HG03432 (cell line): ENCODE measurements at regions not wholly inside any gene's neighbourhood (a gene's known extent, or its start where the extent isn't known, plus 50 kb on each side); places are given as distances from the start of the nearest gene placed in this dataset.
A peak's percentile ranks its signal among the peaks of the same experiment; 100 is the strongest.

ENCODE experiments used
- ATAC-seq: cut with Tn5 transposase; IDR thresholded peaks from one replicate; pipeline ENCODE4 v1.9.1; 2021; ENCODE audit warnings: mild to moderate bottlenecking, moderate library complexity; ENCODE audit not compliant: unreplicated experiment

DNA sequence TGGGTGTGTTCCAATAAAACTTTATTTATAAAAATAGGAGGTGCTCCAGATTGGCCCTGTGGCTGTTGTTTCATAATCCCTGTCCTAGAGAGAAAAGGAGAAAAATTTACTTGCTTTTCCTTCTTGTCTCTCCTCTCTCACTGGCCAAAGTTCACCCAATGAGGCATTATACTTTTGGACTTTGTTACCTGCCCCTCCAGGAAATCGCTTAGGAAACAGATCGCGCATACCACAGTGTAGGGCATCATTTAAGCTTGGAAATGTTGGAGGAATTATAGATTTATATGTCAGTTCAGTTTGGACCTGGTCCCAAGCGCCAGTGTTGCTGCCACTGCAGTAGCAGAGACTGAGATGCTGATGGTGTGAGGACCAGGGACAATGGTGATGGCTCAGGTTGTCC is 337.6 kb upstream of the NR3C2 start:
- ATAC-seq: no peak

DNA sequence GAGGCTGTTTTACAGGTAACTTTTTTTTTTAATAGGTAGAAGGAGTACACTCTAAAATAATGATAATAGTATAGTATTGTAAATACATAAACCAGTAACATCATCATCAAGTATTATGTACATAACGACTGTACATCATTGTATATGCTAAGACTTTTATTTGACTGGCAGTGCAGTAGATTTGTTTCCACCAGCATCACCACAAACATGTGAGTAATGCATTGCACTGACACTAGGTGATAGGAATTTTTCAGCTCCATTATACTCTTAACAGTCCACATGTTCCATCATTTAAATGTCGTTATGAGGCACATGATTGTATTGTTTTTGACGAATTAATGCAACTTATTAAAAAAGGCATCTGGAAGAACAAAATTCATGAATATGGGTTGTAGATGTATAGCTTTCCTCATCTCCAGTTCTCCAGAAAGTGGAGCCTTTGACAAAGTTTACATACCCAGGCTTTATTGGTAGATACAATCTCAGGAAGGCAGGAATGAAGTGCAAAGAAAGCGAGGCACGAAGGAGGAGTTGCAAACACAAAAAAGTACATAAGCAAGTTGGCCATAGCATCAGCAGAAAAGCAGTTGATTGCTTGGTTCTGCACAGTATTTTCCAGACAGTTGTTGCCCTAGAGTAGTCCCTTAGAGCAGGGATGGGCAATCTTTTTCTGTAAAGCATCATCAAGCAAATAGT is 336.9 kb upstream of the NR3C2 start:
- ATAC-seq: no peak

DNA sequence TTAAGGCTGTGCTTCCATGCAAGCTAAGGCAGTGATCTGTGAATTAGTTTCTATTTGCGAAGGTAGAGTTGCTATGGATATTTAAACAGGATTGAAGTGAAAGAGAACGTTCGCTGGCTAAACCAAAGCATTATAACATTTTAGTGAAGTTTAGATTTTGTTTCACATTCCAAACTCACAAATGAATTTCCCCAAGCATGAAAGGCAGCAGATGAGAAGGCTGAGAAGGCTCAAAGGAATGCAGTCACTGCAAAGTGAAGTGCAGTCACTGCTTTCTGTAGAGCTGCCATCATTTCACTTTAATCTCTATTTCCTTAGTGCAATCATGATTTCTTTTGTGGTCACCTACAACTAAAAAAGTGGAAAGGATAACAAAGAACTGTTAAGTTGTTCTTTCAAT is 334.7 kb upstream of the NR3C2 start:
- ATAC-seq: no peak

DNA sequence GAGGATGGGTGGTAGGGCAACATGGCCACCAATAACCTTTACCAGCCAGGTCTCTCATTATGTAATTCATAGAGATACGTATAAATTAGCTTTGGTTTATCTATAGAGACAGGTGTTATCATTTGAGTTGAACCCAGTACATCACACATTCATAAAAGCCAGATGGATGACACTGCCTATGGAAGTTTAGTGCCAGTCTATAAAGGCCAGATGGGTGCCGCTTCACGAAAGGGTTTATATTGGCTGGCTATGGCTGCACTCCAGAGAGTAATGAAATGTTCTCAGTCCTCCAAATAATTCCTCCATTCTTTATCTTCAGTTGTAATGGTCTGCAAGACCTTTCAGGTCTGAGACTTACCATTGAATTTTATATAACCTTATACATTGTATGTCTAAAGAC is 331.9 kb upstream of the NR3C2 start:
- ATAC-seq: no peak

DNA sequence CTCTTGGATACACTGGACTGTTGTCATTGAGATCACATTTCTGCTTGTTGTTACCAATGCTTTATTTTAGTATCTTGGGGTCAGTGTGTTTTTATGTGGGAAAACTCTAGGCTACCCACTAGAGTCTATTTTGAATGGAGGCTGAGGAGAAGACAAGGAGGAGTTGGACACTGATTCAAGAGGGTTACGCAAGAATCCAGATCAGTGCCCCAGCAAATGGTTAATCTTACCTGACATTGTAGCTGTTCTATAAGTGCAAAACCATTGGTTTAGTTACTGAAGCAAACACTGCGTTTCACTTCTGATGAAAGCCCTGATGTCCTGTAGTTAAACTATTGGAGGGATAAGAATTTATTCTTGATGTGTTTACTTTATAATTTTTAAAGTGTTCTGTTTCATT is 331.1 kb upstream of the NR3C2 start:
- no peak for ATAC-seq

DNA sequence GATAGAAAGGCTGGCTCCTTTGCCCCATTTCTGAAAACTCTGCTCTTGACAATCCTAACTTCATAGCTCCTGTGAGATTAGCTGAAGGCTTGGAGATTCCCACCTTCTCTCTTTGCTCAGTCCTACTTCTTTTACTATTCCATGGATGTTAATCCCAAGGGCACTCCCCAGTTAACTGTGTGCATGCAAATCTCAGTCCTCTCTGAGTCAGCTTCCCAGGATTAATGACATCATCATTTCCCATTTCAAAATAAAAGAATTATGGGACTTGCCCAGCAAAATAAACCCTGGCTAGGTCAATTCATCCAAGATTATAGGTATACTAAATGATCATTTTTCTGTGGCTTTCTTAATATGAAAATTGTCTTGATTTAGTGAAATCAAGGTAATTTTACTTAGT is 328.6 kb upstream of the NR3C2 start:
- no peak for ATAC-seq

DNA sequence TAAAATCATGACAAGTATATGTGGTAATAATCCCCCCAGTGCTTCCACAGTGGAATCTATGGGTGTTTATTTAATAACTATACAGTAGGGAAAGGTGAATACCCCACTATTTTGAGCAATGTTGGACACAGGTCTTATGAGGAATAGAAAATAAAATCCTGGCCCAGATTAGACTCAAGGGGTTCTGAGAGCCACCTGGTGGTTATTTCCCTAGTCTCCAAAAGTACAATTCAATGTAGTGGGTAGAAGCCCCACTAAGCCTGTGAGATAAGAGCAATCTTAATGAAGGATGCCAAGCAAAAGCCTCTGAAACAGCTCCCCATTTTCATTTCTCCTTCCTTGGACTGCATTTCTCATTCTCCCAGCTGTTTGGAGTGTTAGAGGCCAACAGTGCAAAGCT is 328.2 kb upstream of the NR3C2 start:
- ATAC-seq: no peak

DNA sequence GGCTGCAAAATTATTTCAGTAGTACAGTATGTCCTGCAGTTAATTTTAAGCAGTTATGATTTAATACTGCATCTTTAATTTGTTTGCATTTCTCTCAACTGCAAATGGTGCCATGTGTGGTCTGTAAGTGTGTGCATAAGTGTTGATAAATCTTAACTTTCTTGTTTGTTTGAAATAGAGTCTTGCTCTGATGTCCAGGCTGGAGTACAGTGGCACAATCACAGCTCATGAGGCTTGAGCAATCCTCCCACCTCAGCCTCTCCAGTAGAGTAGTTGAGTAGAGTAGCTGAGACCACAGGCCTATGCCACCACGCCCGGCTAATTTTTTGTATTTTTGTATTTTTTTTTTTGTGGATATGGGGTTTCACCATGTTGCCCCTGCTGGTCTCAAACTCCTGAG is 322.5 kb upstream of the NR3C2 start:
- ATAC-seq: no peak

DNA sequence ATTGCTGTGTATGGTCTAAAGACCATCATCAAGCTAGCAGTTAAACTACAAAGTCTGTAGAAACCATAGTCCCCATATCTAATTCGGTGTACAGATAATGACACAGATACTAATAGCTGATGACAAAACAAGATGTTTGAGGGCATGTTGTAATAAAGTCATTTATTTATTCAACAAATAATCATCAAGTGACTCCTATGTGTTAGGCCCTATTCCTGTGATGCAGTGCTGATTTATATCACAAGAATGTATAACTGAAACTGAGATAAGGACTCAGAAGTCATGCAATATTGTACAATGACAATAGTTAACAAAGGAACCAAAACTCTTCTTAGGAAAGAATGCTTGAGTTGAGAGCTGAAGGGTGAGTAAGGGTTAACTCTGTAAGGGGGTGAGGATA is 315.0 kb upstream of the NR3C2 start:
- no peak for ATAC-seq

DNA sequence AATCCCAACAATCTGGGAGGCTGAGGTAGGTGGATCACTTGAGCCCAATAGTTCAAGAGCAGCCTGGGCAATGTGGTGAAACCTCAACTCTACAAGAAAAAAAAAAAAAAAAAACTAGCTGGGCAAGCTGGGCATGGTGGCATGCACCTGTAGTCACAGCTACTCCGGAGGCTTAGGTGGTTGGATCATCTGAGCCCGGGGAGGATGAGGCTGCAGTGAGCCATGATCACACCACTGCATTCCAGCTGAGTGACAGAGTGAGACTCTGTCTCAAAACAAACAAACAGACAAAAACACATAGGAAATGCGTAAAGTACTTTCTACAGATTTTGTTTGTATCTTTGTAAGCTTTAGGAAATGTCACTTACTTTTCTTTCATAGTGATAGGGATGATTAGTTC is 307.2 kb upstream of the NR3C2 start:
- no peak for ATAC-seq

DNA sequence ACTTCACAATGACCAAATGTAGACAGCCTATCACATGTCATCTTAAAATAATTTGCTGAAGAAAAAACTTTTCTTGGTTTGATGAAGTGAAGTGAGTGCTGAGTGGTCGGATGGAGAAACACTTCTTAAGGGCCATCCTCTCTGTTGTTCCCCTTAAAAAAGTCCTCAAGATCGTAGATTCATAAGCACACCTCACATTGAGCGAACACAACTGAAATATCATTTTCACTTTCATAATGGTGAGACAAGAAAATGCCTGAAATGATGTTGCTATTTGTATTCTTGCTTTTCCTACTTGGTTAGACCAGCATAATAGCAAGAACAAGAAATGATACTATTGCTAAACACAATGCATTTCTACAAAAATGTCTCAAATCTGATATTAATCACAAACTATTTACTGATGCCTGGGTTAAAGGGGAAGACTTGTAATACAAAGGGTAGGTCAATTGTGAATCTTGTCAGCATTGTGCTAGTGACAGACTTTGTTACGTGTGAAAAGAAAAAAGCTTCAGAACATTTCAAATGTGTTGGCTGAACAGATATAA is 305.6 kb upstream of the NR3C2 start:
- peak; percentile 70 for ATAC-seq

DNA sequence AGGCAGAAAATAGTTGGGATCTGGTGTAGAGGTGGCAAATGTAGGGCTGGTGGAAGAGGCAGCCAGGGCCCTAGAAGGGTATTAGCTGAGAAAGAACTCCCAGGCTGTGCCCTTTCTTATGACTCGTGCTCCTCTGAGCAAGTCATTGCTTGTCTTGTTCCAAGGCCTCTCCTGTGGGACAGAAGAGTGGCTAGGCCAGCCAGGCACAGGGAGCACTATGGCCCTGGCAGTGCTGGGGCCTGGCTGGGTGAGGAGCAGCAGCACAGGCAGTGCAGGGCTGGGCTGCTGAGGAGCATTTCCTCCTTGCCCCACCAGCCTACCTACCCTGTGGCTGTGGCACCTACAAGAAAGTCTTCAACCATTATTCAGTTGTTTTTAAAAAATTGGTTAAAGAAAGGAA is 298.5 kb upstream of the NR3C2 start:
- ATAC-seq: no peak

DNA sequence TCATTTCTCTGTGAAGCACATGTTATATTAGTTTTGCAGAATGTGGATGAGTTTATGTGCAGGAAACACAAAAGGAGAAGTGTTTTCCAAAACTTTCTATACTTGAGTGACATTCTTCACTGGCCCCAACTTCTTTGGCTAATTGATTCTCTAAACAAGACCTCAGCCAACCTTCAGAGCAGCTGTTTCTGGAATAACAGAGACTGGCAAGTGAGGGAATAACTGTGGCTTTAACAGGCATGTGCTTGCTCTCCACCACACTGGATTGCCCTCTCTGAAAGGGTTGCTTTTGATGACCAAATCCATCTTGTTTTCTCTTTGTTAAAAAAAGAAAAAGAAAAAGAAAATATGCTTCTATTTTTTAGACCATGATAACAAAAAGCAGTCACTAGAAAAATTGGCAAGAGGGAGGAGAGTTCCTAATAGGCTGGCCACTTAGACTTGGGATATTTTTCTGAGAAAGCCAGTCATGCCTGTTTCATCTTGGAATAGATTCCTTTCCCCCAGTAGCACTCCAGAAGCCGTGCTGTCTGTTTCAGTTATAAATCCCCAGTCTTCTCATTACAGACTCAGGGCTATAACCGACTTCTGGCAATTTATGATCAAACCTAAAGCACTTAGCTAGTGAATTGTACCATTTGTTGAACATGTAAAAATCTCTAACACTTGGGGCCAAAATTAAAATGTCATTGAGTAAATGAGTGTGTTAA is 295.0 kb upstream of the NR3C2 start:
- no peak for ATAC-seq

DNA sequence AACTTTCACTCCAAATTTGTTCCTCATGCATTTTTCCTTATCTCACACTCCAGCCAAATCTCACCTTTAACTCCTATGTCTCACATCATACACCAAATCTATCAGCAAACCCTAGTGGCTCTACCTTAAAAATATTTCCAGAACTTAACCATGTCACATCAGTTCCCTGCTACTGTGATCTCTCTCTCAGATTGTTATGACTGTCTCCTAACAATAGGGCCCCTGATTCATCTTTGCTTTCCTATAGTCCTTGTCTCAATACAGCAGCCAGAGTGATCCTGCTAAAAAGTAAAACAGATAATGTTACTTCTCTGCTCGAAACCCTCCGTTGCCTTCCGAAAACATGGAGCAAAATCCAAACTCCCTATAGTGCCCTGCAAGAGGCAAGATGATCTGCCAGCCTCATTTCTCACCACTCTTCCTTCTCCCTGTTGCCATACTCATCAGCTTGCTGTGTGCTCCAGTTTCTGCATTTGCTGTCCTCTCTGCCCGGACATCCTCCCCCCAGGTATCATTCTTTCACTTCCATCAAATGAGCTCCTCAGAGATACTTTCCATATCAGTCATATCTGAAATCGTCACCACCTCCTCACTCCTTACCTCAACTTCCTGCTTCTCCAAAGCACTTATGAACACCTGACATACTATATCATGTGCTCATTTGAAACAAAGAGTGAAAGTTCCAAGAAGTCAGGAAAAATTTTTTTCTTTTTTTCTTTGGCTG is 293.4 kb upstream of the NR3C2 start:
- ATAC-seq: peak; percentile 91

DNA sequence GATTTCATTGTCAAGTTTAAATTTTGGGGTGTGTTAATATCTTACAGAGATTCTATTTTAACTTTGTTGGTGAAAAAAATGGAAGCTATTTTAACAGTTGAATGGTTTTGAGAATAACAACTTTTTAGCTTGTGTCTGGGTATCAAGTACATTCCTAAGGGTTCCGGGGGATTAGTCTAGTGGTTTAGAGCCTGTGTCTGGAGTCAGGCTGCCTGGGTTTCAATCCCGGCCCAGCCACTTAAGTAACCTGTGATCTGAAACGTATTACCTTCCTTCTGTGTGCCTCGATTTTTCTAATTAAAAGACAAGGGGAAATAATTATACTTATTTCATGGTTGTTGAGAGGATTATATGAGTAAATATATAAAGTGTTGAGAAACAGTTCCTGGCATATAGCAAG is 288.6 kb upstream of the NR3C2 start:
- no peak for ATAC-seq

DNA sequence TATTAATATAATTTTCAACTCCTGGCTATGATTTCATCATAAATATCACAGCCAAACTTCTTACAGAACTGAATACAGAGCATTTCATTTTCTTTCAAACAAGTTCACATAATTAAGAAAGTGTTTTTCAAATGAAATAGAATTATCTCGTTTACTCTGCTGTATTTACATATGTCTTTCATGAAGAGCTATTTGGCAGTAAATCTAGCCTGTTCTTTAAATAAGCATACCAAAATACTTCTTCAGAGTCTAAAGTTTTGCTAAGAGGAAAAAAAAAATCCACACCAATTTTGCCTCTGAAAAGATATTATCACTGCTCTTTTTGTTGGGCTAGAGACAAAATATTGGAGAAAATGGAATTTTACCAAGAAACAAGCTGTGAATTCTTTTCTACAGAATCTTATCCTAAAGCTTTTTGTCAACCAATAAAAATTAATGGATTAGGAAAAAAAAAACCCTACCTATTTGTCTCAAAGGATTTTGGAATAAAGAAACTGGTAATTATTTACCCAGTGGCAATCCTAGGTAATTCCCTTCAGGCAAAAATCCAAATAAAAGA is 287.9 kb upstream of the NR3C2 start:
- ATAC-seq: no peak

DNA sequence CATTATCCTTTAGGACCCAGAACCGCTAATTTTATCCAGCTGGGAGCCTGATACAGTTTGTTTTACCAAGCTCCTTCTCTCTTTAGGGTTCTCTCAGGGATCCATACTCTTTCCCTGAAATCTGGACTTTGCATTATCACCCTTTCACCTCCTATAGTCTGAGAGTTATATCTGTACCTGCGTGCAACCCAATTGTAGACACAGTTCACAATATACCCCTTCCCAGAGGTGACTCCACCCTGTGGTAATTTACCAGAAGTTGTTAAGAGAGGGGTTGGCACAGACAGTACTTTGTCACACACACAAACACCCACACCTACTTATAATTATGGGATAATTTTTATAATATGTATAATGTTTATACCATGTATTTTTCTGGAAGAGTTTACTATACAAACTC is 275.8 kb upstream of the NR3C2 start:
- ATAC-seq: no peak

DNA sequence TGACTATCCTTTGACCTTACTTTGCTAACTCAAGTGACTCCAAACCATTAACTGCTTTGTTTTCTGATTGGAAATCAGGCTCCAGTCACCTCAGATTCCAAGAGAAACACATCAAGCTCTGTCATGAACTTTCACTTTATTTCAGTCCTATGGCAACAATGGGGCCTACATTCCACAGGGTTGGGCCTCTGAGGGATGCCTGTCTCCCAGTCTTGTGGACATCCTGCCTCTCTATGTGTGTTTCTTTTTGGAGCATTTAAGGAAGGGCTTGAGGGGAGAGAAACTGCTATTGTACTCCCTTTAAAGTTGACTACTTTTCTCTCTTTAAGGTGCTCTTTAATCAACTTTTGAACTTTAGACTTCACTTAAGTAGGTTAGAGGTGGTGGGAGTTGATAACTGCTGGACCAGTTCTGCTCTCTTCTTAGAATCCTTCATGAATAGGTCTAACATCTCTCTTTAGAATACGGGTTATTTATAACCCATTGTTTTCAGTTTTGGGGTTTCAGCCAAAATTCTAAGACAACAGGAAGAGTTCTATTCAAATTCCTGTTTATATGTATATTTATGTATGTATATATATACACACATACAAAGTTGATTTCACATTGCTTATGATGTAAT is 274.3 kb upstream of the NR3C2 start:
- no peak for ATAC-seq

DNA sequence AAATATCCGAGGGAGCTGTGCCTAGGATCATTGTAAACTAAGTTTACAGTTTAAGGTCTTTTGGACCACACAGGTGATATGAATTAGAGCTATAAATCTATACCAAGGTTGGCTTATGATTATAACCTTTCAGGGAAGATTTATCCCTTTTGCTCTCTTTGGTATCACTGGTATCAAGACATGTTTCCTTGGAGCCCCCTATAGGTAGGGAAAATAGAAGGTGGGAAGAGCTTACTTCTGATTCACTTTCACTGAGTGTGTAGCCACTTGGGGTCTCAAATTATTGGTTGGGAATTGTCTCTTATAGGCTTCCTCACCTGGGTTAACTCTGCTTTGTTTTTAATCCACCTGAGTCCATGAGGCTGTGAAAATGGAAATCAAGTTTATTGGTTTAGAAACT is 262.1 kb upstream of the NR3C2 start:
- ATAC-seq: no peak

DNA sequence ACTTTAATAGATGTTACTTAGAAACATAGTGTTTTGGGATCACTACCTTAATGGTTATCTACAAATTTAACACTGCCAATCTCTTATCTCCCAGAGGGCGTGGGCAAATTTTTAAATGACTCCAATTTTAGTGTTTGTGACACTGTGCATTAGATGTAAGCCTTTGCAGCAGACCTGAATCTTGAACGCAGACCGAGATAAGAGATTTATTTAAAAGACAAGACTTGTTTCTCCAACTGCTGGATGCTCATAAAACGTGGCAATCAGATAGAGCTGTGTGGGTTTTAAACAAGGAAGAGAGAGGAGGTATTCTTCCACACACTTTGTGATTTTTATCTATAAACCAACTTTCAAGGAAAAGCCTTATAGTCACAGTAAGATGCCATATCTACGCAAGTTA is 252.5 kb upstream of the NR3C2 start:
- no peak for ATAC-seq
